Stimulated activated CD4-positive, alpha-beta T cell treated with anti-CD3 and anti-CD28 coated beads, Interleukin-2, amount 100 ng/mL, for 4 hours (primary cell): ENCODE measurements at regions not wholly inside any gene's neighbourhood (a gene's known extent, or its start where the extent isn't known, plus 50 kb on each side); places are given as distances from the start of the nearest gene placed in this dataset.

Source experiments
- DNase-seq: peaks from one replicate; pipeline ENCODE4 v3.0.0-alpha.2; 2020; ENCODE audit warnings: low read depth

GRCh38 chr6:138007014-138007472 is 100.2 kb downstream of the PERP start:
- DNase-seq = no peak

GRCh38 chr6:138008791-138009190 is 98.4 kb downstream of the PERP start:
- DNase-seq = no peak

GRCh38 chr6:138011413-138011812 is 95.8 kb downstream of the PERP start:
- no peak for DNase-seq

- no peak for DNase-seq
Measured at GRCh38 chr6:138012682-138013081, 94.5 kb downstream of the PERP start.

GRCh38 chr6:138013959-138014358 is 93.3 kb downstream of the PERP start:
- no peak for DNase-seq

GRCh38 chr6:138017166-138017757 is 90.0 kb downstream of the PERP start:
- no peak for DNase-seq

- DNase-seq = no peak
Measured at GRCh38 chr6:138018297-138018696, 88.9 kb downstream of the PERP start.

DNA sequence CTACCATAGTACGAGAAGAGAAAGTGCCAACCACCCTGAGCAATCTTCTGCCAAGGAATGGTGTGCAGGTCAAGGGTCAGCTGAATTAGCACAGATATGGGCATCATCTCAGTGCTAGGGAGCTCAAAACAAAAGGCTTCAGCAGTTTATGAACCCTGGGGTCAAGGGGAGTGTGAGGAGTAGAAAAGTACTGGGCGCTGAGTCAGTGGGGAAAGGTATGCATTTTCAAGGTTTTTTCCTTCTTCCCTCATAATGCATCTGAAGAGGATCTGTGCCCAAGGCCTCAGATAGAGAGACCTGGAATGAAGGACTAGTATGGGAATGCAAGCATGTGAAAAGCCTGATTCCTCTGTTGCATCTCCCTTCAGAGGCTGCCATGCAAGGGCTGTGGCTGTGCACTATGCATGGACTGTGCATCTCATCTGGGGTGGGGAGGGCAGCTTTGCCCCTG is 81.7 kb downstream of the PERP start:
- DNase-seq = no peak

- no peak for DNase-seq
Measured at GRCh38 chr6:138026342-138026741, 80.9 kb downstream of the PERP start.

- no peak for DNase-seq
Measured at GRCh38 chr6:138028893-138029292, 78.3 kb downstream of the PERP start.

- no peak for DNase-seq
Measured at GRCh38 chr6:138030872-138031271, 76.3 kb downstream of the PERP start.

GRCh38 chr6:138031417-138031816 is 75.8 kb downstream of the PERP start:
- no peak for DNase-seq

DNA sequence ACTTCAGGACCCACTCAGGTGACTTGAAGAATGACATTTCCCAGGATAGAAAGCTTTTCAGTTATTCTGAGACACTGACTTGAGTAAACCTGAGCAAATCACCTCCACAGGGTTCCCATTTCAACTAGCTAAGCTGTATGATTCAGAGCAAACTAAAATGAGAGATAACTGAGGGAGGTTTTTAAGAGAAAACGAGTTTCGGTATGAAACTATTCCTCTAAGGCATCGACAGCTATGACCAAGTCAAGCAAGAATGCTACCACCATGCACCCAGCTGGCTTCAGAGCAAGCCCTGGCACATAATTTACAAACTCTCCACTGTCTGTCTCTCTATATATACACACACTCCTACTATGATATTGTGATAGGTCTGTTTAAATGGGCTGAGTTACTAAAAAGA is 75.4 kb downstream of the PERP start:
- DNase-seq = no peak

GRCh38 chr6:138032571-138032970 is 74.6 kb downstream of the PERP start:
- no peak for DNase-seq

DNA sequence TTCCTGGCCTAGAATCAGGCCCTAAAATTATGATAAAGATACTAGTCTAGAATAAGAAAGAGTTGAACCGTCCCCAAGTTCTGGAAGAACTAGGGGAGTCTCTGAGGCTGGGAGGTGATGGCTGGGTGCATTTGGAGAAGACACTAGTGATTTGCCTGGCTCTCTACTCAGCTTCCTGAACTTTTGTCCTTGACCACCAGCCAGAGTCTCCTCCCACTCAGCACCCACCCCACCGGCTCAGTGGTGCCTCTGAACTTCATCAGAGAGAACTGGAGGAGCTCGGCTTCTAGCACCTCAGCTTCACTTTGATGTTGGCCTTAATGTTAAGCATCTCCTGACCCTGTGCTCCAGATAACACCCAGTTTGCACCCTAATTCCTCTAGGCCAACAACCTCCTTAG is 73.0 kb downstream of the PERP start:
- no peak for DNase-seq

- DNase-seq = no peak
Measured at GRCh38 chr6:138035070-138035469, 72.1 kb downstream of the PERP start.

GRCh38 chr6:138036111-138036510 is 71.1 kb downstream of the PERP start:
- no peak for DNase-seq

GRCh38 chr6:138037009-138037504 is 70.2 kb downstream of the PERP start:
- DNase-seq = no peak

DNA sequence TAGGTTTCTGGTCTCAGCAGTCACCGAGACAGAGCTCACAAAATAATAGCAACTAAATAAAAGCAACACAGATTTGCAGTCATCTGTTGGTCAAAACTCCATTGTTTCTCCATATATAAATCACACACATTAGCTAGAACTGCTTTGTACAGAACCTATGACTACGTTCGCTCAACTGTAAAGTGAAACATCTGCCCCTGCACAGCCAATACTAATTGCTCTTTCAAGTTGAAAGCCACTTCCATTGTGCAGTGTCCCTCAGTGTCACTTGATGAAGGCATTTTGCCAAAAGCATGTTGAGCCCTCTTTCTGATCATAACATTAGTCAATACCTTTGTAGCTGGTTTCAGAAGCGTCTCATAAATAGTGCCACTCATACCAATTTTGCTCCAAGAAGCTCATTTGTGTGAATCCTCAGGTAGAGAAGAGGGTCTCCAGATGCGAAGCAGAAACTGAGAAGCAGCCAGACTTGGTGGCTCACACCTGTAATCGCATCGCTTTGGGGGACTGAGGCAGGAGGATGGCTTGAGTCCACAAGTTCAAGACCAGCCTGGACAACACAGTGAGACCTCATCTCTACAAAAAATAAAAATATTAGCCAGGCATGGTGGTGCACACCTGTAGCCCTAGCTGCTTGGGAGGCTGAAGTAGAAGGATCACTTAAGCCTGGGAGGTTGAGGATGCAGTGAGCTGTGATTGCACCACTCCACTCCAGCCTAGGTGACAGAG is 68.9 kb downstream of the PERP start:
- no peak for DNase-seq
